HG03139 (cell line): ENCODE measurements at regions not wholly inside any gene's neighbourhood (a gene's known extent, or its start where the extent isn't known, plus 50 kb on each side); places are given as distances from the start of the nearest gene placed in this dataset.

ENCODE experiments used
- ATAC-seq: cut with Tn5 transposase; IDR thresholded peaks from one replicate; pipeline ENCODE4 v1.9.1; 2021; ENCODE audit not compliant: unreplicated experiment

- no peak for ATAC-seq
These were observed 394.0 kb upstream of the HSFY2 start for GRCh38 chrY:19167319-19168201.

GRCh38 chrY:19148783-19149182 lies 375.2 kb upstream of the HSFY2 start:
- no peak for ATAC-seq

- no peak for ATAC-seq
These were observed 372.8 kb upstream of the HSFY2 start for GRCh38 chrY:19146296-19146695.

GRCh38 chrY:19142093-19142492 lies 368.6 kb upstream of the HSFY2 start:
- no peak for ATAC-seq

DNA sequence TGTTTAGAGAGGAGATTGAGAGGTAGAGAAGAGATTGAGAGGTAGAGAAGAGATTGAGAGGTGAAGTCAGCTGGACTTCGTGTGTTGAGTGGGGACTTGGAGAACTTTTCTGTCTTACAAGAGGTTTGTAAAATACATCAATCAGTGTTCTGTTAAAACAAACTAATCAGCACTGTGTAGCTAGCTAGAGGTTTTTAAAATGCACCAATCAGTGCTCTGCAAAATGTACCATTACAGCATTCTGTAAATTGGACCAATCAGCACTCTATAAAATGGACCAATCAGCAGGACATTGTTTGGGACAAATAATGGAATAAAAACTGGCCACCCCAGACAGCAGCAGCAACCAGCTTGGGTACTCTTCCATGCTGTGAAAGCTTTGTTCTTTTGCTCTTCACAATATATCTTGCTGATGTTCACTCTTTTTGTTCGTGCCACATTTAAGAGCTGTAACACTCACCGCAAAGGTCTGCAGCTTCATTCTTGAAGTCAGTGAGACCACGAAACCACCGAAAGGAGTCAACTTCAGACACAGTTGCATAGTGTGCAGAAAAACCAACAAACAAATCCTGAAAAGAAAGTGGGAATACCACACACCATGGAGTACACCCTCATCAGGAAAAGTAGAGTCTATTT lies 366.9 kb upstream of the HSFY2 start:
- no peak for ATAC-seq

- ATAC-seq, result no peak
These were observed 360.9 kb upstream of the HSFY2 start for GRCh38 chrY:19134426-19134825.

DNA sequence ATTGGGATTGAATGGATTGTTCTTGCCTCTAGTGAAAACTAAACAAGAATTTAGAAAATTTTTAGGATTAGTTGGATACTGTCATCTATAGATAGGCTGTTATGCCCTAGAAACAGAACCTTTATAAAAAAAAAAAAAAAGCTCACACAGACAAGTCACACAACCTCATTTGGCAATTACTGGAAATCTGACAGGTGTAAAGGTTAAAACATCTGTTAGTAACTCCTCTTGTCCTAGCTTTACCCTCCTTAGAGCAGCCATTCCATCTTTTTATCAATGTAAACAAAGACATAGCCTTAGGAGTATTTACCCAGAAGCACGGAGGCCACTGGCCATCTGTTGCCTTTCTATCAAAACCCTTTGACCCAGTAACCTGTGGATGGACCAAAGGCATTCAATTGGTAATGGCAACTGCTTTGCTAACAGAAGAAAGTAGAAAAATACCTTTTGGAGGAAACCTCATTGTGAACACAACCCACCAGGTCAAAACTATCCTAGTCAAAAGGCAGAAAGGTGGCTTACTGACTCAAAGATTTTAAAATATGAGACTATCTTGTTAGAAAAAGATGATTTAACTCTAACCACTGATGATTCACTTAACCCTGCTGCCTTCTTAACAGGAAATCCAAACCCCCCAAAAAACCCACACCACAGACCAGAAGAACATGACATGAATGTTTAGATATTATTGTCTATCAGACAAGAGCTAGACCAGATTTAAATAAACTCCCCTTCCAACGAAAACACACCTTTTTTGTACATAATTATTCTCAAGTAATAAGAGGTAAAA lies 357.2 kb upstream of the HSFY2 start:
- ATAC-seq, result no peak

DNA sequence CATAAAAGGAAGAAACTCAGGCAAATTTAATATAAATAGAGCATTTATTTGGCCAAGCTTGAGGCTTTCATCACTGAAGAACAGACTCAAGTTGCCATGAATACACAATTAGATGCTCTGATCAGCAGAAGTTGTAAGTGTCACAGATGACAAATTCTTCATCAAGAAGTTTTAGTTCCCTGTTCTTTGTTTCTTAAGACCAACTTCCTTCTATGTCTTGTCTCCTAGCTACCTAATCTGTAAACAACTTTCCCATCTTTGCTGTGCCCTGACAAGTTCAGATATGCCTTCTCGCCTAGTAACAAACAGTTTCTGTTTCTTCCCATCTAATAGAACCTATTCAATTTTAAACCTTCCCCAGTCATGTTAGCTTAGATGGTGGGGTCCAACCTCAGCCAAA lies 353.4 kb upstream of the HSFY2 start:
- ATAC-seq, result no peak

DNA sequence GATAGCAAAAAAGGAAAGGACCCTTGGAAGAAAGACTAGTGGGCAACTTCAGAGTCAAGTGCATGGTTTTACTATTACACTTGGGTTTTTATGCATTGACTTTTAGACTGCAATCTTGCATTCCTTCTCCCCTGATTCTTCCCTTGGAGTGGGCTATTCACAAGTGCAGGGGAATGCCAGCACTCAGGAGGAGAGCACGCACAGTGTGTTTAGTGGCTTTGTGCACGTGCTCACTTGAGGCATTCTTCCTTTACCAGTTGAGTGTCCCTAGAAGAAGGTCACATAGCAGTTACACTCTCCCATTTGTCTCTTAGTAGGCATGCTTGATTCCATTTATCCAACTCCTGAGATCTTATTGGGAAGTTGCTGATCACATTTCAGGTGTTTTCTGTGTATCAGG lies 351.1 kb upstream of the HSFY2 start:
- ATAC-seq, result no peak

DNA sequence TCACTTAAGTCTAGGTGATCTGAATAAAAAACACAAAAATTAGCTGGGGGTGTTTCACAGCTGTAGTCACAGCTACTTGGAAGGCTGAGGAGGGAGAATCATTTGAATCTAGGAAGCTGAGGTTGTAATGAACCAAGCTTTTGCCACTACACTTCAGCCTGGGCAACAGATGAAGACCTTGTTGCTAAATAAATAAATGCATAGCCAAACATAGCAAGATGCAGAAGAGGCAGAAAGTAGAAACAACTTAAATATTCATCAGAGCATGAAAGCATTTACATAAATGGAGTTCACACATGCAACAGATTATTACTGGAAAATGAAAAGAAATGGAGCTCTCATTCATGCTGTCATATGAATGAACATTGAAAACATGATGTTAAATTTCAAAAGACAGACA lies 348.9 kb upstream of the HSFY2 start:
- ATAC-seq, result no peak

DNA sequence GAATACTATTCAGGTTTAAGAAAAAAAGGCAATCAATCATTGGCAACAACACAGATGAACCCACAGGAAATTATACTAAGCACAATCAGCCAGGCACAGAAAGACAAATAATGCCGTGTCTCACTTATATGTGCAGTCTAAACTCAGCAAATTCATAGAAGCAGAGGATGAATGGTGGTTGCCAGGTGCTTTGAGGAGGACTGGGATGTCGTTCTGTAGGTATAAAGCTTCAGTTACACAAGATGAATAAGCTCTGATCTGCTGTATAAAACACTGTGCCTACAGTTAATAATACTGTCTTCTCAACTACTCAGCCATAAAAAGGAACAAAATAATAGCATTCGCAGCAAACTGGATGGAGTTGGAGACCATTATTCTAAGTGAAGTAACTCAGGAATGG lies 324.8 kb upstream of the HSFY2 start:
- no peak for ATAC-seq

DNA sequence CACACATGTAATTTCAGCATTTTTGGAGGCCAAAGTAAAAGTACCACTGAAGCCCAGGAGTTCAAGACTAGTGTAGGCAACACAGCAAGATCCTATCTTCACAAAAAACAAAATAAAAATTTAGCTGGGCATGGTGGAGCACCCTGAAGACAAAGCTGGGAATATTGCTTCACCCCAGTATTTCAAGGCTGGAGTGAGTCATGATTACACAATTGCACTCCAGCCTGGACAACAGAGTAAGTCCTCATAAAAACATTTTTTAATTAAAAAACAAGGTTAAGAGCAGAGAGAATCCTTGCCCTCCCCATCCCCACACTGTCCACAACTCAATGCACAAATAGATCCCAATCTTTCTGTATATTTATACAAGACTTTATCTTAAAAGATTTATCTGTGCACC lies 321.9 kb upstream of the HSFY2 start:
- no peak for ATAC-seq

- no peak for ATAC-seq
These were observed 309.5 kb upstream of the HSFY2 start for GRCh38 chrY:19083006-19083405.

DNA sequence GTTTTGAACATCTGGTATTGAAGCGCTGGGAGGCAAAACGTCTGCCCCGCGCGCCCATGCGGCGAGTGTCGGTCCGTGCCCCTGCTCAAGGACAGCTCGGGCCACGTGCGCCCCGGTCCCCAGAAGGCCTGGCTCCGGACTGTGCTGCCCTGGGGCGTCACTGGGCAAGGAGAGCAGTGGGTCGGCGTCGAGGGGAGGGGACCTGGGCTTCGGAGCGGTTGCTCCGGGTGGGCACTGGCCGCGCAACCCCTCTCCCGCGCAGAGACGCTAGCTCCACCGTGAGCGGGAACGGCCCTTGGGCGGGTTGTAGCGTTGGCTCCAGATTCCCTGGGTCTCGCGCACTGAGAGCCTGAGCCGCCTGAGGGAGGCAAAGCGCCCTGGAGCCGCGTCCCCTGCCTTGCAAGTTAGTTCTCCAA lies 304.2 kb upstream of the HSFY2 start:
- ATAC-seq, result peak; percentile 28

DNA sequence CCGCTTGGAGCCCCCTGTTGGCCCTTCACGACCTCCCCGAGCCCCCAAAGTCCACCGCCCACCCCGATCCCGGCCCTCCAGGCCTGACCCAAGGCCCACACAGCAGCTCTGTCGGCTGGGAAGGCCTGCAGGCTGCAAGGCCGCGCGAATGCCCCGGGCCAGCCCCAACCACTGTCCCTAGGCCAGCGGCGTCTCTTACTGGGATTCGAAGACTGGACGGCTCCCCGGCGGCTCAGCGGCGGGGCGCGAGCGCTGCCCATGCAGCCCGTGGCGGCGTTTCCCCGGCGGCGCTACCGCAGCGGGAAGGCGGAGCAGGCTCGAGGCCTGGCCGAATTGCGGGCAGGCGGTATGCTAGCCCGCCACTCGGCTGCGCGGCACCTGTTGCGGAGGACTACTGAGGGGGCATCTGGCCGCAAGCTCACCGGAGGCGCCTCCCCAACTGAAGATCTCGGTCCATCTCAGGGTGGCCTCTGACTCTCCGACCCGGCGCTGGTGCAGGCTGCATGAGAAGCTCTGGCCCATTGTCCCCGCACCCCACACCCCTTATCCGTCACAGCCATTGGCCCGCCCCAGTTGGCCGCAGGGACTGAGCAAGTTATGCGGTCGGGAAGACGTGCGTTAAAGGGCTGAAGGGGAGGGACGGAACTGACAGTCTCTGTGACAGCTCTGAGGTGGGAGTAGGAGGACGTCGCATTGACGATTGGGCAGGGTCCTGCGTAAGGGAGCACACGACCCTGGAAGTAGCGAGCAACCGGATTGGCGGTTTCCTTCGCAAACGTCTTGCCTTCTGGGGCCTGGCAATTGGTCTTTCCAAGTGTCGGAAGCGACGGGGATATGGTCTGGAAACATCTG lies 303.5 kb upstream of the HSFY2 start:
- peak; percentile 76 for ATAC-seq

GRCh38 chrY:19075471-19076253 lies 302.1 kb upstream of the HSFY2 start:
- ATAC-seq, result no peak

DNA sequence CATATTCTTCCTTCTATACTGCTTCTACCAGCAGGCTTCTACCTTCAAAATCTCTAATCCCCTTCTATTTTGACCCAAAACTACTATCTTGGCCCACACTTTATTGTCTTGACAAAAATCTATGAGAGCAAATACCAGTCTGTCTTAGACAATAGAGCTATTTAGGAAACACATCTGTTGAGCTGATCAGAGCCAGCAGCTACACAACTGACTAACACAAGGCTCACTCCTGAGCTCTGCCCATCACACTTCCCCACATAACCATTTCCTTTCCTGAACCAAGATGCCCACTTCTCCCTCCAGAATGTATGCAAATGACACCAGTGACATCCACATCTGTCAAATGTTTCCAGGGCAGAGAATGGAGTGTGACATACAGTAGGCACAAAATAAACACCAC lies 293.9 kb upstream of the HSFY2 start:
- no peak for ATAC-seq

GRCh38 chrY:19066447-19067190 lies 293.1 kb upstream of the HSFY2 start:
- no peak for ATAC-seq

DNA sequence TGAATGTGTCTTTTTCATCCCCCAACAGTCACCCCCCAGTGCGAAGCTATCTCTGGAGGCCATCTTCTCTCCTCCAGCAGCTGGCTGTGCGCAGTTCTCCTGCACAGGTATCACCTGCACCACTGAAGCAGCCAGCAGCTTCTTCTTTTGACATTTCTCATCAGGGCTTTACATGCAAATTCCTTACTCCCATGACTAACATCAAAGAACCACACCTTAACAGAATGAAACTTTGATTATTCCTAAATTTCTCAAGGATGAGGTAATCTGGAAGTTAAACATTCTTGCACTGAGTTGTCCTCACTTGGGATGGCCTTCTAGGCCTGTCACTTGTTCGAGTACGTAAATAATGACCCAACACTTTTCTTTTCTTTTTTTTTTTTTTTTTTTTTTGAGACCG lies 291.6 kb upstream of the HSFY2 start:
- no peak for ATAC-seq
